HG03432 (cell line): ENCODE measurements at regions not wholly inside any gene's neighbourhood (a gene's known extent, or its start where the extent isn't known, plus 50 kb on each side); places are given as distances from the start of the nearest gene placed in this dataset.
"Not testable (repeated sequence)": the region's sequence is repeated elsewhere in the genome, so short reads cannot be mapped to it uniquely, and the experiment has no call there.

Source experiments
- ATAC-seq: cut with Tn5 transposase; IDR thresholded peaks from one replicate; pipeline ENCODE4 v1.9.1; 2021; ENCODE audit warnings: mild to moderate bottlenecking, moderate library complexity; ENCODE audit not compliant: unreplicated experiment

- ATAC-seq = peak; percentile 92
Observed at GRCh38 chr3:27632431-27633223, 89.5 kb downstream of the EOMES start.

- ATAC-seq = peak; percentile 32
Observed at GRCh38 chr3:27630885-27631284, 91.2 kb downstream of the EOMES start.

- ATAC-seq = no peak
Observed at GRCh38 chr3:27629366-27629765, 92.8 kb downstream of the EOMES start.

DNA sequence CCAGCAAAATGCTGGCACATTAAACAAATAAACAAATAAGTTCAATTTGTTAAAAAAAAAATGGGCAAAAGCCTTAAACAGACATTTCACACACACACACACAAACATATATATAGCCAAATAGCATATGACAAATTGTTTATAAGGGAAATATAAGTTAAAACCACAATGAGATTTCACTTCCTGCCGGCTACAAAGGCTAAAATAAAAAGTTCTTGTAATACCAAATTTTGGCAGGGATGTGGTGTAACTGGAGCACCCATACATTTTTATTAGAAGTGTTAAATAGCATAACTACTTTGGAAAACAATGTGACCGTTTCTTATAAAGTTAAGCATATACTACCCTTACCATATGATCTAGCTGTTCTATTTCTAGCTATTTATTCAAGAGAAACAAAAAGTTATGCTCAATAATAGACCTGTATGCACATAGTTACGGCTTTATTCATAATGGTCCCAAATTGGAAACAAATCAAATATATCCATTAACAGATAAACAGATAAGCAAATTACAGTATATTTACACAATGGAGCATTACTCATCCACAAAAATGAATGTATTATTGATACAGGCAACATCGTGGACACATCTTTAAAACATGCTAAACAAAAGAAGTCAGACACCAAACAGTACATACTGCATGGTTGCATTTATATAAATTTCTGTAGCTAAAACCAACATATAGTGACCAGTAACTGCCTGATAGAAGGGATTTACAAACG lies 93.9 kb downstream of the EOMES start:
- ATAC-seq = no peak

DNA sequence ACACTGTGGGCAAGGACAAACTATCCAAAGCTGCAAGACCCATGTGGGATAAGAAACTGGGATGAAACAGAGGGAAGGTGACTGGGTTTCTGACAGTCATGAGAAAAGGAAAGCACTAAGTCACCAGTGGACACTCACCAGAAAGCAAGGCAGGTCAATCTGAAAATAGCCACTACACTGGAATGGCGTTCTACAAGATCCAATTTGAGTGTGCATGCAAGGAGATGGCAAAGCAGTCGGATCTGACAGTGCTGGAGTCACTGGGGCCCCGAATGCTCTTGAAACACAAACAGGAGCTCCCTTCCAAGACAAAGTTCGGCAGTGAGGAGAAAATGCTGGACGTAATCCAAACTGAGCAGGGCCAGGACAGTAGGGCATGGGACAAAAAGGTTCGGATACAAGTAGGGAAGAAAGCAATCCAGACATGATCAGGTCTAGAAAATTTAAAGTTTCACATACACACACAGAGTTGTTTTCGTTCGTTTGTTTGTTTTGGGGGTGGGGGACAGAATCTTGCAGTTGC lies 95.5 kb downstream of the EOMES start:
- ATAC-seq = no peak

DNA sequence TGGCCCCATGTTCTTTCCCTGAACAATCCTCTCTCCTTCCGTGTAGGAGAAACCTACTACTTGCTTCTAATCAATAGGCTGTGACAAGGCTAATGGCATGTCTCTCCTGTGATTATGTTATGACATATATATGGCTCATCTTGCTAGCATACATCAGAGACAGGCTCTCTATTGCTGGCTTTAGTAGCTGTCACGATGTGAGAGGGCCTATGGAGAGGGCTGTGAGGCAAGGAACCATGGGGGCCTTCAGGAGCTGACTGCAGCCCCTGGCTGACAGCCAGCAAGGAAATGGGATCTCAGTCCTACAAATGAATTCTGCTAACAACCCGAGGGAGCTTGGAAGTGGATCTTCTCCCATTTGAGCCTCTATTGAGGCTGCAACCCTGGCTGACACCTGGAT lies 96.3 kb downstream of the EOMES start:
- no peak for ATAC-seq

- no peak for ATAC-seq
Observed at GRCh38 chr3:27623085-27623753, 98.9 kb downstream of the EOMES start.

GRCh38 chr3:27617552-27617951 lies 104.6 kb downstream of the EOMES start:
- ATAC-seq = no peak

- no peak for ATAC-seq
Observed at GRCh38 chr3:27616031-27616430, 106.1 kb downstream of the EOMES start.

DNA sequence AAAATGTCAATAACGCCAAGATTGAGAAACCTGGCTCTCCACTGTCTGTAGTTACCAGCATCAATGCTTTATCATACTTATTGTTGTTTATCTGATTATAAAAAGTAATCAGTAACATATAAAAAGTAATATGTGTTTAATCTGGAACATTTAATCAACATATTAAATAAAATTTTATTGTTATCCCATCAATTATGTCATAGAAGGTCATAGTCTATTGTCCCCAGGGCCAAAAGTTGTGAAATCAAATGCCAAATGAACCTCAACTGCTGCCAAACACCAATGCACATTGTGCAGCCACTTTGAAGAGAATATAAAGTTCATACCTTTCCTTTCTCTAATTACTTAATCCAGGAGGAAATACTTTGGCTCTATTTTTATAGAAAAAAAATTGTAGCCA lies 106.6 kb downstream of the EOMES start:
- no peak for ATAC-seq

DNA sequence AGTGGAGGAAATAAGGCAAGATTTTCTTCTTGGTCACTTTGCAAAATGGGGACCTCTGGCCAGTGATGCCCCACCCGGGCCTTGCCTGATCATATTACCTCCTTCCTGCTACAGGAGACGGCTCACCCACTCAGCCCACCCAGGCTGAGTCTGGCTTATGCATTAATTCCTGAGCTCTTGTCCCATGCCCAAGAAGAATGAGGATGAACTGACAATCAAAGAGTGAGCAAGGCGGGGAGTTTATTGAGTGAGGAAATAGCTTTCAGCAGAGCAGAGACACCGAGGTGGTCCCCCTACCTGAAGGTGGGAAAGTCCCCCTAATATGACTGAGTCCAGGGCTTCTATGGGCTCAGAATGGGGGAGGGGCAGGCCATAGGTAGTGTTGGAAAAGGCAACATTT lies 107.5 kb downstream of the EOMES start:
- no peak for ATAC-seq

GRCh38 chr3:27613846-27614500 lies 108.2 kb downstream of the EOMES start:
- no peak for ATAC-seq

GRCh38 chr3:27610800-27611525 lies 111.2 kb downstream of the EOMES start:
- no peak for ATAC-seq

GRCh38 chr3:27607370-27607769 lies 114.8 kb downstream of the EOMES start:
- no peak for ATAC-seq

DNA sequence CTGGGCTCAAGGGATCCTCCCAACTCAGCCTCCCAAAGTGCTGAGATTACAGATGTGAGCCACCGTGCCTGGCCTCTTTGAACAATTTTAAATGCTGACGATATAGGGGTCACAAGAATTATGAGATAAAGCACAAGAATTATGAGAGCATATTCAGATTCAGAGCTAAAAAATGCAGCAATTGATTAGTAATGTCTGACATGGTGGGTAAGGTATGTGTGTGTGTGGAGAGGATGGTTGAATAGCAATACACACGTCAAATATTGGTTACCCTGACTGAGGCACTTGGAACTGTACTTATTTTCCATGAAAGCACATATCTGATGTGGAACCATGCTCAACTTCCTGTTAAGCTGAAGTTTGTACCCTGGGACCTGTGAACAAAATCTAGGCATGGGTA lies 115.6 kb downstream of the EOMES start:
- no peak for ATAC-seq

DNA sequence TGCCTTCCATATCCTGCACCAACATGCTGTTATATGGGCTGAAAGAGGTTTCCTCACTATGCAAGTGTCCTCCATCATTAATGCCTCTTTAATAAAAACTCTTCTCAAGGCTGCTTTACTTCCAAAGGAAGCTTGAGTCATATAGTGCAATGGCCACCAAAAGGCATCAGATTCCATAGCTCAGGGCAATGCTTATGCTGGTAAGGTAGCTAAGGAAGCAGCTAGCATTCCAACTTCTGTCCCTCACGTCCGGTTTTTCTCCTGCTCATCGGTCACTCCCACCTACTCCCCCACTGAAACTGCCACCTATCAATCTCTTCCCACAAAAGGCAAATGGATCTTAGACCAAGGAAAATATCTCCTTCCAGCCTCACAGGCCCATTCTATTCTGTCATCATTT lies 117.1 kb upstream of the SLC4A7 start:
- ATAC-seq = not testable (repeated sequence)

- not testable (repeated sequence) for ATAC-seq
Observed at GRCh38 chr3:27599741-27600140, 115.6 kb upstream of the SLC4A7 start.

DNA sequence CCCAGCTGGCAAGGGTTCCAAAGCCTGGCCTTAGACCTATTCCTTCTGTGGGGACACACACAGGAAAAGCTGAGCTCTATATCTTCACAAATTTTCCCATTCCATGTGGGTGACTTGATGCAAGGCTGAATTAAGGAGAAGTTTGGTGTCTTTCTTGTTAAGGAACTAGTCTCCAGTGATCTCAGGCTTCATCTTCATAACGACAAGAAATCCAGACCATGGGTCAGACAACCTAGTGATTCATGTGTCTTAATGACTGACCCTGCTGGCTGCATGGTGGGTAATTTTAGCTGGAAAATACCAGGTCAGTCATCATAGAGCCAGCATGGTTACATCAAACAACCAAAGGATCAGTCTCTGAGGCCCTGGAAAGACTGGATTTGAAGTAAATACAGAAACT lies 112.7 kb upstream of the SLC4A7 start:
- peak; percentile 25 for ATAC-seq

DNA sequence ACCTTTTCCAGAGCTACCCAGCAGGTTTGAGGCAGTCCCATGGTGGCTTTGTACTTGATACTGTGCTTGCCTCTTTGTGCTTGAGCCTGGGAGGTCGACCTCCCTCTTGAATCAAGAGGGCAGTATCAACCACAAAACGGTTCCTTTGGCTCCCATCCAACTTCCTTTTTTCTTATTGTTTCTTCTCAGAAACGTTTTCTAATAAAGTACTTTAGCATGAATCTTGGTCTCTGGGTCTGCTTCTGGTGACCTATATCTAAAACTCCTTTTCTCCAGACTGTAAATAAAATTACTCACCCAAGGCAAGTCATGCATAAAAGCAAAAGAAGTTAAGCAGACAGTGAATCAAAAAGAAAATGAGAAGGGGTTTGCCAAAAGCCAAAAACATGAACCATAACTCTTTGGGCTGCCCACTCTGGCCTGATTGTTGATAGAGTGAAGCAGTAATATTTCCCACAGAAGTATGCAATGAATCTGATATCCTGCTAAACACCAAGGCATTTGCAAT lies 112.2 kb upstream of the SLC4A7 start:
- ATAC-seq = peak; percentile 60

DNA sequence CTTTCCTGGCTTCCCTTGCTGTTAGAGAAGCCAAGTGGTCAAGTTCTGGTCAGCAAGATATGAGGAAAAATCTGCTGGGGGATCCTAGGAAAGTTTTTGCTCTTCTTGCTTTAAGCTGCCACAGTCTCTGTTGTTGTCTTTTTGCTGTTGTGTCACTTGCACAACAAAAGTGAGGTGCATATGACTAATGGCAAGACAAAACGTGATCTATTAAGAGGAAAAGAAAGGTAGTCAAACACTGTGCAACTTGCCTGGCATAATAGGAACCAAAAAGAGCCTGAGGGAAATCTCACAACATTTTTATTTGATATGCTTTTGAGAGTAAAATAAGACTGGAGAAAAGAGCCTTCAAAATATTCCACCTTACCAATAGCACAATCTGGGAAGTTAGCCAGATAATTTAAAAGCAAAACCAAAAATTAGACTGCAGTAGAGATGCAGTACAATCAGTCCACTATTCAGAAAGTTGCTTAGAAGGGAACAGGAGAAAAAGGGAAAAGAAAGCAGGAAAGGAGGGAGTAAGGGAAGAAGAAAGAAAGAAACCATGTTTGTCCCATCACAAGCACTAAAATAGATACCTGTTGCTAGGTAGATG lies 110.0 kb upstream of the SLC4A7 start:
- no peak for ATAC-seq
